IMR-90 (cell line): ENCODE measurements at regions not wholly inside any gene's neighbourhood (a gene's known extent, or its start where the extent isn't known, plus 50 kb on each side); places are given as distances from the start of the nearest gene placed in this dataset.

Experiments used
- ATAC-seq: fragments of 200-7000 bp; cut with Tn5 transposase; 2 replicates; pipeline ENCODE4 v1.9.1; 2020; ENCODE audit warnings: low read depth, mild to moderate bottlenecking, moderate library complexity
- BruUV-seq: library from RNA; stranded (reverse); fragments of 400-500 nt; replicated peaks from 2 replicates; lab custom pipeline; 2021; lab: Mats Ljungman, UMichigan
- CTCF ChIA-PET: fragments of 300-600 bp; formaldehyde crosslinking; extraction: SDS; loops from one replicate; lab custom pipeline; 2021; ENCODE audit warnings: antibody characterized with exemption; lab: Yijun Ruan, JAX
- POLR2A ChIA-PET: fragments of 300-600 bp; sonication (Branson Sonifier 250); formaldehyde crosslinking; loops from one replicate; lab custom pipeline; 2022; ENCODE audit warnings: antibody characterized with exemption; ENCODE audit not compliant: unreplicated experiment; lab: Charles Lee
- DNase-seq: peaks from one replicate; pipeline ENCODE4 v3.0.0; 2013
- H2AFZ ChIP-seq: replicated peaks from 2 replicates; pipeline ENCODE3; 2013; ENCODE audit warnings: low read length, mild to moderate bottlenecking; ENCODE audit not compliant: poor library complexity
- H2AK5ac ChIP-seq: 2 replicates; pipeline ENCODE4 v1.6.1; 2013; ENCODE audit warnings: low read depth, low read length, inconsistent platforms
- H2AK9ac ChIP-seq: replicated peaks from 2 replicates; pipeline ENCODE3; 2013; ENCODE audit warnings: mild to moderate bottlenecking, low read depth, low read length, moderate library complexity; ENCODE audit not compliant: poor library complexity
- H2BK120ac ChIP-seq: 2 replicates; pipeline ENCODE4 v1.6.1; 2013; ENCODE audit warnings: low read depth, low read length, inconsistent platforms
- H2BK15ac ChIP-seq: 3 replicates; pipeline ENCODE4 v1.6.1; 2013; ENCODE audit warnings: low read depth, low read length, inconsistent platforms
- H2BK20ac ChIP-seq: 2 replicates; pipeline ENCODE4 v1.6.1; 2013; ENCODE audit warnings: low read depth, mild to moderate bottlenecking, inconsistent platforms, low read length, moderate library complexity
- H2BK5ac ChIP-seq: 2 replicates; pipeline ENCODE4 v1.6.1; 2013; ENCODE audit warnings: mild to moderate bottlenecking, low read depth, low read length, inconsistent platforms; ENCODE audit not compliant: poor library complexity, severe bottlenecking
- H3K14ac ChIP-seq: replicated peaks from 2 replicates; pipeline ENCODE4 v1.6.1; 2013; ENCODE audit warnings: low read depth, low read length, inconsistent platforms
- H3K18ac ChIP-seq: 2 replicates; pipeline ENCODE4 v1.6.1; 2013; ENCODE audit warnings: low read depth, low read length, control low read depth
- H3K23ac ChIP-seq: 2 replicates; pipeline ENCODE4 v1.6.1; 2013; ENCODE audit warnings: low read depth, low read length, inconsistent platforms
- H3K27ac ChIP-seq: 2 replicates; pipeline ENCODE4 v1.5.1; 2013; ENCODE audit warnings: mild to moderate bottlenecking, control low read depth, low read length; ENCODE audit not compliant: insufficient read depth
- H3K27me3 ChIP-seq: 2 replicates; pipeline ENCODE4 v1.6.1; 2013; ENCODE audit warnings: low read length; ENCODE audit not compliant: control insufficient read depth, insufficient read depth
- H3K36me3 ChIP-seq: 2 replicates; pipeline ENCODE4 v1.6.1; 2013; ENCODE audit warnings: low read length, mixed read lengths; ENCODE audit not compliant: control insufficient read depth, insufficient read depth
- H3K4ac ChIP-seq: 2 replicates; pipeline ENCODE4 v1.6.1; 2013; ENCODE audit warnings: low read depth, low read length, inconsistent platforms
- H3K4me1 ChIP-seq: 2 replicates; pipeline ENCODE4 v1.6.1; 2013; ENCODE audit warnings: low read length, mixed read lengths; ENCODE audit not compliant: control insufficient read depth, insufficient read depth
- H3K4me2 ChIP-seq: 2 replicates; pipeline ENCODE4 v1.6.1; 2013; ENCODE audit warnings: low read depth, mild to moderate bottlenecking, control low read depth, low read length, moderate library complexity
- H3K4me3 ChIP-seq: 2 replicates; pipeline ENCODE4 v1.5.1; 2013; ENCODE audit warnings: low read depth, mild to moderate bottlenecking, control low read depth, low read length, moderate library complexity; ENCODE audit not compliant: insufficient read depth
- H3K56ac ChIP-seq: 2 replicates; pipeline ENCODE4 v1.6.1; 2013; ENCODE audit warnings: low read length, inconsistent platforms; ENCODE audit not compliant: insufficient read depth; ENCODE audit errors: extremely low read depth
- H3K79me1 ChIP-seq, 2 experiments: 2 replicates each; pipeline ENCODE4 v1.6.1; 2013; ENCODE audit warnings: low read length in 2 of 2, inconsistent platforms in 1 of 2, low read depth in 1 of 2
- H3K9ac ChIP-seq: 2 replicates; pipeline ENCODE4 v1.6.1; 2013; ENCODE audit warnings: low read depth, low read length, control low read depth
- H3K9me1 ChIP-seq: 2 replicates; pipeline ENCODE4 v1.6.1; 2013; ENCODE audit warnings: low read length, inconsistent platforms; ENCODE audit not compliant: insufficient read depth
- H3K9me3 ChIP-seq: 2 replicates; pipeline ENCODE4 v1.6.1; 2013; ENCODE audit warnings: low read length; ENCODE audit not compliant: control insufficient read depth, insufficient read depth
- H4K20me1 ChIP-seq: 2 replicates; pipeline ENCODE4 v1.6.1; 2013; ENCODE audit warnings: low read length, inconsistent platforms; ENCODE audit not compliant: insufficient read depth
- H4K5ac ChIP-seq: 2 replicates; pipeline ENCODE4 v1.6.1; 2013; ENCODE audit warnings: mild to moderate bottlenecking, low read depth, low read length, control low read depth
- H4K8ac ChIP-seq, 2 experiments: 2 replicates each; pipeline ENCODE4 v1.6.1; 2013; ENCODE audit warnings: low read depth in 2 of 2, low read length in 2 of 2, control low read depth in 1 of 2, inconsistent platforms in 1 of 2
- H4K91ac ChIP-seq: 2 replicates; pipeline ENCODE4 v1.6.1; 2013; ENCODE audit warnings: low read depth, low read length, inconsistent platforms; ENCODE audit not compliant: insufficient read depth
- BHLHE40 ChIP-seq: fragments of 150-350 bp; IDR thresholded peaks from 2 replicates; pipeline ENCODE4 v1.6.1; 2016; ENCODE audit warnings: mild to moderate bottlenecking, low read depth, low read length
- MXI1 ChIP-seq: IDR thresholded peaks from 2 replicates; pipeline ENCODE4 v1.6.1; 2012; ENCODE audit warnings: low read depth, mild to moderate bottlenecking, low read length, moderate library complexity, borderline replicate concordance
- WGBS, 2 experiments: methylation state at CpG; one replicate each; pipeline versions ENCODE4 v1.1.5 to v1.1.7; 2013; ENCODE audit warnings: missing lambda C conversion rate in 2 of 2; ENCODE audit not compliant: insufficient read length in 1 of 2; ENCODE audit errors: extremely low coverage in 2 of 2; 5-methylcytosine and 5-hydroxymethylcytosine counted together
- dilution Hi-C: fragments of 300-500 bp; cut with HindIII; formaldehyde crosslinking; loops from one replicate; pipeline ENCODE4 v1.14.3; 2018; ENCODE audit warnings: low sequenced_read_pairs; ENCODE audit not compliant: unreplicated experiment
- in situ Hi-C: fragments of 300-500 bp; cut with MboI; formaldehyde crosslinking; loops from 3 replicates; pipeline ENCODE4 v1.14.3; 2019; ENCODE audit warnings: low sequenced_read_pairs, inconsistent platforms, mixed read lengths
- intact Hi-C: fragments of 100-400 bp; cut with micrococcal nuclease; formaldehyde crosslinking; loops from 2 replicates; pipeline ENCODE4 v1.10.0; 2022
- TF ChIP-seq, protein P1 (sequence below): conservative IDR thresholded peaks from 2 replicates; pipeline ENCODE4 v1.5.1; 2012; ENCODE audit warnings: mild to moderate bottlenecking, low read depth, low read length, improper control_type of control experiment

DNA sequence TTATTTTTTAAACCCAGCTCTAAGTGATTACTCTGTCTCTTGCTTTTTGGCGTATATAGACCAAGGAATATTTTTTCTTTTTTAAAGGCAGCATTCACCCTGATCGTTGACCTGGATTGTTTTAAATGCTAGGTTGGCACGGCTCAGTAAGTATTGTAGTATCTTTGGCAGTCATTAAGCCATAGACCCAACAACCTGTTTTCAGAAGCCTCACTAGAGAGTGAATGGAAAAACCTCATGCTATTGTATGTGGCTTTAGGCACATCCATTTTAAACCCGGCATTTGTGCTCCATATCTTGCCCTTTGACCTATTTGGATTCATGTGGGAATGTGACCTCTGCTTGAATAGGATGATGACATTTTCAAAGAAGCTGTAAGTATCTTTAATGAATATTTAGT, 183.9 kb downstream of the SNCA start:
- no peak overlapping the region for H2AFZ ChIP-seq

More for the DNA sequence above, 183.9 kb downstream of the SNCA start:
- DNase-seq (no peak), ATAC-seq (no peak)
- Histone ChIP-seq H3K36me3 (no peaks in the 10 kb centered on the region), H2BK5ac (no peak overlapping the region), H3K56ac (no peak overlapping the region), H3K27ac (no peak overlapping the region), H2BK20ac (no peak overlapping the region), H3K14ac (no peak overlapping the region), H4K8ac (no peak overlapping the region), H3K9ac (no peak overlapping the region), H4K91ac (no peak overlapping the region), H2AK9ac (no peak overlapping the region), H3K4ac (no peak overlapping the region), H3K23ac (no peak overlapping the region), H4K20me1 (no peaks in the 10 kb centered on the region), H3K4me2 (no peak overlapping the region), H3K9me1 (no peaks in the 10 kb centered on the region), H3K79me1 (no peaks in the 10 kb centered on the region), H2BK120ac (no peak overlapping the region), H3K4me1 (no peaks in the 10 kb centered on the region), H2AK5ac (no peak overlapping the region), H3K9me3 (no peaks in the 10 kb centered on the region), H3K27me3 (no peaks in the 10 kb centered on the region), H3K18ac (no peak overlapping the region), H2BK15ac (no peak overlapping the region), H4K5ac (no peak overlapping the region), H3K4me3 (no peak overlapping the region)
- no TSS peak for BruUV-seq
- ChIA-PET CTCF (no interaction called here), POLR2A (no interaction called here)
- intact Hi-C loops = no loop called here
- dilution Hi-C loops = no loop called here
- in situ Hi-C loops = loop anchor here (10.0 kb wide), 1 partner anchor 242 kb away; the partner anchor contains the start of gene MMRN1
- WGBS, 2 experiments = no CpG with 5 or more reads among the region's 4 CpGs
- TF ChIP-seq BHLHE40 = no peak
- no peak for TF ChIP-seq MXI1
- TF ChIP-seq, protein P1, sequence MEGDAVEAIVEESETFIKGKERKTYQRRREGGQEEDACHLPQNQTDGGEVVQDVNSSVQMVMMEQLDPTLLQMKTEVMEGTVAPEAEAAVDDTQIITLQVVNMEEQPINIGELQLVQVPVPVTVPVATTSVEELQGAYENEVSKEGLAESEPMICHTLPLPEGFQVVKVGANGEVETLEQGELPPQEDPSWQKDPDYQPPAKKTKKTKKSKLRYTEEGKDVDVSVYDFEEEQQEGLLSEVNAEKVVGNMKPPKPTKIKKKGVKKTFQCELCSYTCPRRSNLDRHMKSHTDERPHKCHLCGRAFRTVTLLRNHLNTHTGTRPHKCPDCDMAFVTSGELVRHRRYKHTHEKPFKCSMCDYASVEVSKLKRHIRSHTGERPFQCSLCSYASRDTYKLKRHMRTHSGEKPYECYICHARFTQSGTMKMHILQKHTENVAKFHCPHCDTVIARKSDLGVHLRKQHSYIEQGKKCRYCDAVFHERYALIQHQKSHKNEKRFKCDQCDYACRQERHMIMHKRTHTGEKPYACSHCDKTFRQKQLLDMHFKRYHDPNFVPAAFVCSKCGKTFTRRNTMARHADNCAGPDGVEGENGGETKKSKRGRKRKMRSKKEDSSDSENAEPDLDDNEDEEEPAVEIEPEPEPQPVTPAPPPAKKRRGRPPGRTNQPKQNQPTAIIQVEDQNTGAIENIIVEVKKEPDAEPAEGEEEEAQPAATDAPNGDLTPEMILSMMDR = no peak
